ENCODE measurements at regions not wholly inside any gene's neighbourhood (a gene's known extent, or its start where the extent isn't known, plus 50 kb on each side); places are given as distances from the start of the nearest gene placed in this dataset.

GRCh38 chr9:118324706-118325105 is 620.5 kb downstream of the TLR4 start:
- WGBS, 2 experiments (ENCODE audit: insufficient coverage in 1 of 2, insufficient read length in 1 of 2) = 93% methylated on average over 2 of the region's 2 CpGs; no CpG with 5 or more reads in 1 of the 2 experiments
- no peak overlapping the region for H3K9ac ChIP-seq (ENCODE audit: extremely low read depth, low read length, poor library complexity, severe bottlenecking)
- no peaks in the 10 kb centered on the region for H3K27me3 ChIP-seq (ENCODE audit: control insufficient read depth, insufficient read depth, low read length, poor library complexity, severe bottlenecking)
- no peak for DNase-seq
- Mint-ChIP-seq H3K36me3 (ENCODE audit: low read depth) (no peaks in the 10 kb centered on the region), H3K27me3 (ENCODE audit: insufficient read depth) (no peaks in the 10 kb centered on the region), H3K4me3 (no peak overlapping the region), H3K27ac (no peak overlapping the region), H3K9me3 (no peaks in the 10 kb centered on the region), H3K4me1 (no peaks in the 10 kb centered on the region)
- H3K4me3 ChIP-seq (ENCODE audit: low read length) = no peak overlapping the region
- no peak overlapping the region for H3K27ac ChIP-seq (ENCODE audit: low read depth, low read length)
- no peaks in the 10 kb centered on the region for H3K9me3 ChIP-seq (ENCODE audit: control insufficient read depth, low read length)
- no peaks in the 10 kb centered on the region for H3K4me1 ChIP-seq (ENCODE audit: control insufficient read depth, insufficient read depth, low read length)
- no peak for TF ChIP-seq CTCF (conservative IDR thresholded peaks at IDR 0.05)
- no peaks in the 10 kb centered on the region for H3K36me3 ChIP-seq (ENCODE audit: control insufficient read depth, insufficient read depth, low read length)

- H3K27me3 Mint-ChIP-seq (ENCODE audit: insufficient read depth) = no peaks in the 10 kb centered on the region
- no peak overlapping the region for H3K27ac Mint-ChIP-seq
- no peaks in the 10 kb centered on the region for H3K36me3 Mint-ChIP-seq (ENCODE audit: low read depth)
- Histone ChIP-seq H3K4me1 (ENCODE audit: control insufficient read depth, insufficient read depth, low read length) (no peaks in the 10 kb centered on the region), H3K9ac (ENCODE audit: extremely low read depth, low read length, poor library complexity, severe bottlenecking) (no peak overlapping the region), H3K27ac (ENCODE audit: low read depth, low read length) (no peak overlapping the region), H3K36me3 (ENCODE audit: control insufficient read depth, insufficient read depth, low read length) (no peaks in the 10 kb centered on the region), H3K27me3 (ENCODE audit: control insufficient read depth, insufficient read depth, low read length, poor library complexity, severe bottlenecking) (no peaks in the 10 kb centered on the region), H3K4me3 (ENCODE audit: low read length) (no peak overlapping the region), H3K9me3 (ENCODE audit: control insufficient read depth, low read length) (no peaks in the 10 kb centered on the region)
- no peaks in the 10 kb centered on the region for H3K9me3 Mint-ChIP-seq
- no peaks in the 10 kb centered on the region for H3K4me1 Mint-ChIP-seq
- no peak overlapping the region for H3K4me3 Mint-ChIP-seq
- TF ChIP-seq CTCF (conservative IDR thresholded peaks at IDR 0.05) = no peak
- DNase-seq = no peak
- 93 to 97% methylated on average over 2 of the region's 2 CpGs for WGBS, 2 experiments (ENCODE audit: insufficient coverage in 1 of 2, insufficient read length in 1 of 2)
These were observed 621.6 kb downstream of the TLR4 start for GRCh38 chr9:118325757-118326156.

GRCh38 chr9:118326326-118326725 is 622.1 kb downstream of the TLR4 start:
- Histone ChIP-seq H3K27me3 (ENCODE audit: control insufficient read depth, insufficient read depth, low read length, poor library complexity, severe bottlenecking) (no peaks in the 10 kb centered on the region), H3K4me3 (ENCODE audit: low read length) (no peak overlapping the region), H3K27ac (ENCODE audit: low read depth, low read length) (no peak overlapping the region), H3K9me3 (ENCODE audit: control insufficient read depth, low read length) (no peaks in the 10 kb centered on the region), H3K4me1 (ENCODE audit: control insufficient read depth, insufficient read depth, low read length) (no peaks in the 10 kb centered on the region), H3K9ac (ENCODE audit: extremely low read depth, low read length, poor library complexity, severe bottlenecking) (no peak overlapping the region), H3K36me3 (ENCODE audit: control insufficient read depth, insufficient read depth, low read length) (no peaks in the 10 kb centered on the region)
- Mint-ChIP-seq H3K4me3 (no peak overlapping the region), H3K27me3 (ENCODE audit: insufficient read depth) (no peaks in the 10 kb centered on the region), H3K4me1 (no peaks in the 10 kb centered on the region), H3K36me3 (ENCODE audit: low read depth) (no peaks in the 10 kb centered on the region), H3K9me3 (no peaks in the 10 kb centered on the region), H3K27ac (no peak overlapping the region)
- DNase-seq = no peak
- 95 to 96% methylated on average over 4 to 5 of the region's 5 CpGs for WGBS, 2 experiments (ENCODE audit: insufficient coverage in 1 of 2, insufficient read length in 1 of 2)
- no peak for TF ChIP-seq CTCF (conservative IDR thresholded peaks at IDR 0.05)

Measured in endodermal cell (in vitro differentiated cells).